ENCODE measurements at regions not wholly inside any gene's neighbourhood (a gene's known extent, or its start where the extent isn't known, plus 50 kb on each side); places are given as distances from the start of the nearest gene placed in this dataset.

DNA sequence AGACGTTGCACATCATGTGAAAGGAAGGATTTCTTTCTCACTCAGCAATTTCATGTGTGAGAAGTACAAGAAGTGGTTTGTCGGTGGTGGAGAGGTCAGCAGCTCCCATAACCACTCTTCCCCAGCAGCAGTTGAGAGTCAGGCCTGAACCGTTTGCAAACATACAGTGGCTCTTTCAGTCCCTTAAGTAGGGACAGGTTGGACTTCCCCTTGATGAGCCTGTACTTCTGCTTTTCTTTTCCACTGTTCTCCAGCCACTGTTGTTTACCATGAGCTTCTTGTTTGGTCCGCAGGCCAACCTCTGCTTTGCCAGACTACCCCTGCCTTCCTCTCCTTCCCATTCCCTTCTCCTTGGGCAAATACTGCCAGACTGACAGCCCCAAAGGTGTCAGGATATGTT lies 391.3 kb upstream of the CELF4 start:
- DNase-seq (ENCODE audit: low spot score) (no peak), ATAC-seq (ENCODE audit: insufficient number of reproducible peaks, low FRiP score, low read depth) (no peak)
- Histone ChIP-seq H3K27me3 (replicated peaks; ENCODE audit: insufficient read depth) (no peaks in the 10 kb centered on the region), H3K27ac (no peak overlapping the region), H3K4me3 (no peak overlapping the region), H3K9me3 (no peaks in the 10 kb centered on the region), H3K4me1 (ENCODE audit: control insufficient read depth in 1 of 2, low read depth in 2 of 2) (no peaks in the 10 kb centered on the region), H3K36me3 (no peaks in the 10 kb centered on the region)
- TF ChIP-seq CTCF (IDR thresholded peaks at IDR 0.05) = no peak

DNA sequence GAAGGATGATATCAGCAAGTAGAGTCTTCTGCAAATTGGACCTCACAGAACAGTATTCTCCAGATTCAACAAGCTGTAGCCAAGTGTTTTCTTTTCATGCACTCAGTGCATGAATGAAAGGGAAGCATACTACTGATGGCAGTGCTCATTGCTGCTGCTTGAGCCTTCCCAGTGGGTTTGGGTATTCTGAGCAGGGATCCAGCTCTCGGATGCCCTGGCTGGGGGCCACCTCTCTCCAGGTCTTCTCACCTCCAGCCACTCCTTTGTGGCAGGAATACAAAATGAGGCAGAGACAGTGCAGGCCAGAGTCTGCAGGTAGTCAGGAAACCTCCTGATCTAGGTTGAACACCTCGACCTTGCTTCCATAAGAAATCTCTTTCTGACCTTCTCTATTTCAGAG lies 390.4 kb upstream of the CELF4 start:
- Histone ChIP-seq H3K4me1 (ENCODE audit: control insufficient read depth in 1 of 2, low read depth in 2 of 2) (no peaks in the 10 kb centered on the region), H3K27ac (no peak overlapping the region), H3K9me3 (no peaks in the 10 kb centered on the region), H3K36me3 (no peaks in the 10 kb centered on the region), H3K4me3 (no peak overlapping the region), H3K27me3 (replicated peaks; ENCODE audit: insufficient read depth) (no peaks in the 10 kb centered on the region)
- no peak for TF ChIP-seq CTCF (IDR thresholded peaks at IDR 0.05)
- ATAC-seq (ENCODE audit: insufficient number of reproducible peaks, low FRiP score, low read depth) (no peak), DNase-seq (ENCODE audit: low spot score) (no peak)

DNA sequence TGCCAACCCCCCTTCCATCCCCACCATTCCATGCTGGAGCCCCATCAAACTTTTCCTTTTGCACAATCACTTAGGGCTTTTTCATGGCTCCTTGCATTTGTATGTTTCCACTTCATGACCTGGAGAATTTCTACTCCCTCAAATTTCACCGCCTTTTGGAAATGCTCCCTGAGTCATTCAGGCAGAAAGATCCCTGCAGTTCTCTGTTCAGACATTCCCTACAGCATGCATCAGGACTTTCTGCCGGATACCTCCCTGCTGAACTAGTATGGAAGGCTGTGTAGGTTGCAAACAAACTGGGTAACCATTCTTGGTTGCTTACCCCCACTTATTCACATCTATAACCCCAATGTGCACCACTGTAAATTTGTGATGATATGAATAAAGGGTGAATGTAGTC lies 389.6 kb upstream of the CELF4 start:
- H3K4me1 ChIP-seq (ENCODE audit: control insufficient read depth in 1 of 2, low read depth in 2 of 2) = no peaks in the 10 kb centered on the region
- H3K9me3 ChIP-seq = no peaks in the 10 kb centered on the region
- H3K36me3 ChIP-seq = no peaks in the 10 kb centered on the region
- no peak overlapping the region for H3K27ac ChIP-seq
- H3K4me3 ChIP-seq = no peak overlapping the region
- DNase-seq (ENCODE audit: low spot score) (no peak), ATAC-seq (ENCODE audit: insufficient number of reproducible peaks, low FRiP score, low read depth) (no peak)
- H3K27me3 ChIP-seq (replicated peaks; ENCODE audit: insufficient read depth) = no peaks in the 10 kb centered on the region
- TF ChIP-seq CTCF (IDR thresholded peaks at IDR 0.05) = no peak

DNA sequence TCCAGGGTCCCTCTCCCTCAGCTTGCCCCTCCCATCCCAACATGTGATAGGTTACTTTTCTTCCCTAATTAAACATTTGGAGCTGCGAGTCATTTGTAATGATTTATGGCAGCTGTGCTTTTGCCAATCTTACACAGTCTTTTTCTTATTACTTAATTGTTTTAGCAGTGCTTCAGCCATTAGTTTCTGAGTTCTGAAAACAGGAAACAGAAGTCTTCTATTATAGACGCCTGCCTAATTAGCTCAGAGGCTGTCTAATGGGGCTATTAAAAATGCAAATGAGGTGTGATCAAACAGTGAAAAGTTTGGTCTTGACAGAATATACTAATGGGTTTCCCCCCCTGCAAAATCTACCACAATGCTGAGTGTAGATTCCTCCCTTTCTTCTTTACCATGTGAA lies 388.3 kb upstream of the CELF4 start:
- no peaks in the 10 kb centered on the region for H3K4me1 ChIP-seq (ENCODE audit: control insufficient read depth in 1 of 2, low read depth in 2 of 2)
- H3K36me3 ChIP-seq = no peaks in the 10 kb centered on the region
- H3K4me3 ChIP-seq = no peak overlapping the region
- DNase-seq (ENCODE audit: low spot score) (no peak), ATAC-seq (ENCODE audit: insufficient number of reproducible peaks, low FRiP score, low read depth) (no peak)
- no peaks in the 10 kb centered on the region for H3K27me3 ChIP-seq (replicated peaks; ENCODE audit: insufficient read depth)
- TF ChIP-seq CTCF (IDR thresholded peaks at IDR 0.05) = no peak
- no peaks in the 10 kb centered on the region for H3K9me3 ChIP-seq
- H3K27ac ChIP-seq = no peak overlapping the region

DNA sequence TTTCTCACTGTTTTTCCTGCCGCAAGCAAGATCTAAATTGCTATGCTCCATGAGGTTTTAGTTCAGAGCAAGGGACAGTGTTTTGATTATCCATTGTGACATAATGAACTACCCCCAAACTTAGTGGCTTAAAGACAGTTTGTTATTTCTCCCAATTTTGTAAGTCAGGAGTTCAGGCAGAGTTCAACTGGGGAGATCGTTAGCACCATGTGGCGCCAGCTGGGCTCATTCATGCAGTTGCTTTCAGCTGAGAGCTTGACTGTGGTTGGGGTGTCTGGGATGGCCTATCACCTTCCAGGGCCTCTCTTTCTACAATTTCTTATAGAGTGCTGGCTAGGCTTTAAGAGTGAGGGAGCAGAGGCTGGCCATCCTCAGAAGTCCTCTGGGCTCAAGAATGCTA lies 382.9 kb upstream of the CELF4 start:
- no peaks in the 10 kb centered on the region for H3K36me3 ChIP-seq
- no peak overlapping the region for H3K27ac ChIP-seq
- no peak for TF ChIP-seq CTCF (IDR thresholded peaks at IDR 0.05)

More for the DNA sequence above, 382.9 kb upstream of the CELF4 start:
- Histone ChIP-seq H3K9me3 (no peaks in the 10 kb centered on the region), H3K27me3 (replicated peaks; ENCODE audit: insufficient read depth) (no peaks in the 10 kb centered on the region), H3K4me3 (no peak overlapping the region), H3K4me1 (ENCODE audit: control insufficient read depth in 1 of 2, low read depth in 2 of 2) (no peaks in the 10 kb centered on the region)
- DNase-seq (ENCODE audit: low spot score) (no peak), ATAC-seq (ENCODE audit: insufficient number of reproducible peaks, low FRiP score, low read depth) (no peak)
